Kidney (tissue), 13 donors: ENCODE measurements at regions not wholly inside any gene's neighbourhood (a gene's known extent, or its start where the extent isn't known, plus 50 kb on each side); places are given as distances from the start of the nearest gene placed in this dataset.

Experiments used
- DNase-seq, 5 donors: peaks; one replicate each; pipeline ENCODE4 v3.0.0-alpha.2; 2013 to 2020
- FAIRE-seq: peaks from 2 replicates; lab custom pipeline; 2012; peaks lifted over from hg19 to GRCh38; lab: Jason Lieb, UNC
- H3K27ac ChIP-seq, 2 donors: one replicate each; pipeline ENCODE4 v1.7.0; 2013; ENCODE audit warnings: low read depth in 2 of 2, low read length in 2 of 2, inconsistent platforms in 1 of 2
- H3K27me3 ChIP-seq: one replicate; pipeline ENCODE4 v1.7.1; 2013; ENCODE audit warnings: low read length, inconsistent platforms; ENCODE audit not compliant: control insufficient read depth, insufficient read depth
- H3K36me3 ChIP-seq, 3 donors: one replicate each; pipeline versions ENCODE4 v1.7.0 to v1.7.1; 2013; ENCODE audit warnings: low read length in 3 of 3, control low read depth in 1 of 3, inconsistent platforms in 1 of 3; ENCODE audit not compliant: insufficient read depth in 3 of 3, control insufficient read depth in 2 of 3
- H3K4me1 ChIP-seq, 3 donors: one replicate each; pipeline versions ENCODE4 v1.7.0 to v1.7.1; 2013; ENCODE audit warnings: low read length in 3 of 3, inconsistent platforms in 1 of 3, low read depth in 1 of 3; ENCODE audit not compliant: control insufficient read depth in 2 of 3, insufficient read depth in 2 of 3
- H3K4me3 ChIP-seq, 3 donors: one replicate each; pipeline versions ENCODE4 v1.7.0 to v1.8.1; 2013; ENCODE audit warnings: low read length in 3 of 3, control low read depth in 1 of 3, inconsistent platforms in 1 of 3
- H3K9ac ChIP-seq, 3 donors: one replicate each; pipeline versions ENCODE4 v1.7.0 to v1.7.1; 2013; ENCODE audit warnings: low read length in 3 of 3, control low read depth in 1 of 3, inconsistent platforms in 1 of 3
- H3K9me3 ChIP-seq, 3 donors: one replicate each; pipeline versions ENCODE4 v1.7.0 to v1.7.1; 2013; ENCODE audit warnings: low read length in 3 of 3, control low read depth in 1 of 3, inconsistent platforms in 1 of 3; ENCODE audit not compliant: control insufficient read depth in 2 of 3, insufficient read depth in 1 of 3
- CTCF ChIP-seq: IDR thresholded peaks from 3 replicates; pipeline ENCODE4 v1.5.1; 2012; ENCODE audit warnings: mild to moderate bottlenecking, moderate library complexity, borderline replicate concordance; ENCODE audit not compliant: insufficient read depth; ENCODE audit errors: extremely low read depth
- intact Hi-C: fragments of 100-400 bp; cut with DNase I; formaldehyde crosslinking; loops from one replicate; pipeline ENCODE4 v1.11.1; 2022
- donor health status: control.
- donor health status: control.
- donor health status: control.
- donor health status: control.
- donor health status: control.
- donor health status: DM: yes; HTN: yes; CAD: no.
- donor health status: Normal renal cell carcinoma (clear cell type).

GRCh38 chr9:134591082-134591571, 50.5 kb upstream of the COL5A1 start:
- Histone ChIP-seq H3K9ac (no peak overlapping the region), H3K27ac (no peak overlapping the region), H3K4me3 (no peak overlapping the region), H3K9me3 (peaks cover 0 to under 1% (median 0%) of the 10 kb centered on the region in 3 donors), H3K36me3 (no peaks in the 10 kb centered on the region), H3K27me3 (no peaks in the 10 kb centered on the region), H3K4me1 (no peaks in the 10 kb centered on the region)
- no peak for TF ChIP-seq CTCF
- no peak for DNase-seq
- intact Hi-C loops: no loop called here
- FAIRE-seq: no peak

DNA sequence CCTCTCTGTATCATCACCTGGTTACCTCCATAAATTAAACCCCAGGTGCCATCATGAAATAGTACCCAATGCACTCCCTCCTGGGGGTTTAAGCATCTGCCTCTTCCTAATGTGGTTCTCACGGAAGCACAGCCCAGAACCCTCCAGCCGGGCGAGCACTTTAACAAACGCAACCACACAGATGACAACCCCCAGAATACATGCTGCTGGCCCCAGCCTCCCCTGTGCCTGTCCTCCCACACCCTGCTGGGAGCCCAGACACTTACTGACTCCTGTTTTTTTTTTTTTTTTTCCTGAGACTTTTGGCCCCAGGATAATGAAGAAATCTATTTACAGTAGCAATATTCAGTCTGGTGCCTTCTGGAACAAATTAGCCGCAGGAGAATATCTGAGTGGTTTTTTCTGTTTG, 50.0 kb upstream of the COL5A1 start:
- TF ChIP-seq CTCF: no peak
- no peak overlapping the region for H3K27ac ChIP-seq
- no peaks in the 10 kb centered on the region for H3K4me1 ChIP-seq
- no peak for DNase-seq
- intact Hi-C loops: no loop called here
- no peaks in the 10 kb centered on the region for H3K36me3 ChIP-seq
- no peak overlapping the region for H3K4me3 ChIP-seq
- H3K9me3 ChIP-seq: peaks cover 0 to 1% (median 0%) of the 10 kb centered on the region in 3 donors
- no peak overlapping the region for H3K9ac ChIP-seq
- FAIRE-seq: no peak
- no peaks in the 10 kb centered on the region for H3K27me3 ChIP-seq
